ENCODE measurements at regions not wholly inside any gene's neighbourhood (a gene's known extent, or its start where the extent isn't known, plus 50 kb on each side); places are given as distances from the start of the nearest gene placed in this dataset.

DNA sequence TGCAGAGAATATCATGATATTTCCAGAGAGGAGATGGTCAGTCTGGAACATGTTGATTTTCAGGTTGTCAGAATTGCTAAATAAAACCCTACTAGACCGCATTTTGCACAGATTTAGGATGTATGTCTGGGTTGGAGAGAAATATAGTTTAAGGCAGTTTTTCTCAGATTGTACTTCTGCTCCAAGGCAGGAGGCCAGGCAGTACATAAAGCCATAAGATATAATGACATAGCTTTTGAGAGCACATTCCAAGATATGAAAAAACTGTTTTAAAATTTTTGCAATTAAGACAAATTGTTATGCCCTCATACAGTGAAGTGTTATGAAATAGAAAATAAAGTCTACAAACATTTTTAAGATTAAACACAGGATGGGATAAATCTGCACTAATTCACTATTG lies 301.8 kb upstream of the CBLB start:
- no peak overlapping the region for H3K27ac ChIP-seq (ENCODE audit: low read depth, low read length)
- no peaks in the 10 kb centered on the region for H3K27me3 ChIP-seq (ENCODE audit: control insufficient read depth, insufficient read depth, low read length)
- H3K4me3 ChIP-seq (ENCODE audit: low read depth, low read length): no peak overlapping the region
- POLR2A ChIA-PET: no interaction called here
- no peaks in the 10 kb centered on the region for H3K9me3 ChIP-seq (ENCODE audit: control insufficient read depth, insufficient read depth, low read length)
- CTCF ChIA-PET: no interaction called here
- DNase-seq (ENCODE audit: low read depth, low spot score): no peak
- no peak for TF ChIP-seq CTCF (IDR thresholded peaks at IDR 0.05; ENCODE audit: low read depth, low read length)

DNA sequence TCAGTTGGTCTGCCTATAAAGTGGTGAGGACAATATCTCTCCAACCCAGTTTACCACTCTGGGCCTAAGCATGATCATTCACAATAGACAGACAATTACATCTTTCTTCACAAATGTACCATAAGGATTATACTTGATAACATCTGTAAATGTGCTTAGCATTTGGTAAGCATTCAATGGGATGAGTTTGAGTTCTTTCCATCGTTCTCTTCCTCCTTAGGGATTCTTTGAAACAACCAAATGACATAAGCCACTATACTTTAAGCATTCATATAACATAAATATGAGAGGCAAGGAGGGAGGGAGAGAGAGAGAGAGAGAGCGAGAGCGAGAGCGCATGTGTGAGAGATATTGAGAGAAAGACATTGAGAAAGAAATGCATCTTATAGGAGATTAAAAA lies 303.3 kb upstream of the CBLB start:
- CTCF ChIA-PET: no interaction called here
- POLR2A ChIA-PET: interaction anchor here (0.6 kb wide), 1 partner anchor 717 kb away, joined by 3 read pairs; no protein-coding TSS in a partner anchor

GRCh38 chr3:106172780-106173179 lies 304.0 kb upstream of the CBLB start:
- Histone ChIP-seq H3K9me3 (ENCODE audit: control insufficient read depth, insufficient read depth, low read length) (no peaks in the 10 kb centered on the region), H3K27ac (ENCODE audit: low read depth, low read length) (no peak overlapping the region), H3K27me3 (ENCODE audit: control insufficient read depth, insufficient read depth, low read length) (no peaks in the 10 kb centered on the region), H3K4me3 (ENCODE audit: low read depth, low read length) (no peak overlapping the region)
- TF ChIP-seq CTCF (IDR thresholded peaks at IDR 0.05; ENCODE audit: low read depth, low read length): no peak
- CTCF ChIA-PET: no interaction called here
- POLR2A ChIA-PET: no interaction called here
- DNase-seq (ENCODE audit: low read depth, low spot score): no peak

More for the DNA sequence above, 303.3 kb upstream of the CBLB start:
- Histone ChIP-seq H3K27me3 (ENCODE audit: control insufficient read depth, insufficient read depth, low read length) (no peaks in the 10 kb centered on the region), H3K27ac (ENCODE audit: low read depth, low read length) (no peak overlapping the region), H3K4me3 (ENCODE audit: low read depth, low read length) (no peak overlapping the region), H3K9me3 (ENCODE audit: control insufficient read depth, insufficient read depth, low read length) (no peaks in the 10 kb centered on the region)
- DNase-seq (ENCODE audit: low read depth, low spot score): no peak
- TF ChIP-seq CTCF (IDR thresholded peaks at IDR 0.05; ENCODE audit: low read depth, low read length): no peak

GRCh38 chr3:106175276-106175675 lies 306.5 kb upstream of the CBLB start:
- no peak for TF ChIP-seq CTCF (IDR thresholded peaks at IDR 0.05; ENCODE audit: low read depth, low read length)
- ChIA-PET POLR2A (no interaction called here), CTCF (interaction anchor here (0.6 kb wide), 1 partner anchor 241 kb away, joined by 3 read pairs; no protein-coding TSS in a partner anchor)
- no peaks in the 10 kb centered on the region for H3K9me3 ChIP-seq (ENCODE audit: control insufficient read depth, insufficient read depth, low read length)
- no peak overlapping the region for H3K4me3 ChIP-seq (ENCODE audit: low read depth, low read length)
- H3K27ac ChIP-seq (ENCODE audit: low read depth, low read length): no peak overlapping the region
- H3K27me3 ChIP-seq (ENCODE audit: control insufficient read depth, insufficient read depth, low read length): no peaks in the 10 kb centered on the region
- DNase-seq (ENCODE audit: low read depth, low spot score): no peak

DNA sequence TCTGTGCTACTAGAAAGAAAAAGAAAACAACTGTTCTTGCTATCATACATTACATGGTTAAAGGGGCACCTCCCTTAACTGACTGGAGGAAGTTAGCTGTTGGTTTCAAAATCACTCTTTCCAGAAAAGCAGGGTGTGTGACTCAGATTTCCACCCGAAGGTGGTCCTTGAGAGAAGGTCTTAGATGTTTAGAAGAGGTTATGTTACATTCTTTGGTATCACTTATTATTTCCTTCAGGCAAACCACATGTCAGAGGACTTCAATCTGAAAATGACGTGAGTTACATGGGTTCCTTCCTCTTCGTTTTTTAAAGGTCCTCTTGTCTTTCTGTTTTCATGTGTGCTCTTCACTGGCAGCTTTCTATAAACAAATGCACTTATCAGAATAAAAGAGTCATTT lies 307.9 kb upstream of the CBLB start:
- TF ChIP-seq CTCF (IDR thresholded peaks at IDR 0.05; ENCODE audit: low read depth, low read length): no peak
- DNase-seq (ENCODE audit: low read depth, low spot score): no peak
- no peaks in the 10 kb centered on the region for H3K27me3 ChIP-seq (ENCODE audit: control insufficient read depth, insufficient read depth, low read length)
- ChIA-PET POLR2A (interaction anchor here (0.6 kb wide), 1 partner anchor 531 kb away, joined by 6 read pairs; no protein-coding TSS in a partner anchor), CTCF (interaction anchor here (0.6 kb wide), 1 partner anchor 136 kb away, joined by 3 read pairs; no protein-coding TSS in a partner anchor)
- peak overlapping the region; percentile 14; the same call in 1 of the 2 replicates for H3K4me3 ChIP-seq (ENCODE audit: low read depth, low read length)
- no peaks in the 10 kb centered on the region for H3K9me3 ChIP-seq (ENCODE audit: control insufficient read depth, insufficient read depth, low read length)
- no peak overlapping the region for H3K27ac ChIP-seq (ENCODE audit: low read depth, low read length)
